GM21526 (cell line): ENCODE measurements at regions not wholly inside any gene's neighbourhood (a gene's known extent, or its start where the extent isn't known, plus 50 kb on each side); places are given as distances from the start of the nearest gene placed in this dataset.

ENCODE experiments used
- ATAC-seq: cut with Tn5 transposase; IDR thresholded peaks from one replicate; pipeline ENCODE4 v1.9.1; 2021; ENCODE audit warnings: moderate library complexity; ENCODE audit not compliant: unreplicated experiment, low FRiP score

- ATAC-seq: no peak
Observed at GRCh38 chr3:41120460-41120859, 78.8 kb upstream of the CTNNB1 start.

- no peak for ATAC-seq
Observed at GRCh38 chr3:41125258-41125657, 74.0 kb upstream of the CTNNB1 start.

DNA sequence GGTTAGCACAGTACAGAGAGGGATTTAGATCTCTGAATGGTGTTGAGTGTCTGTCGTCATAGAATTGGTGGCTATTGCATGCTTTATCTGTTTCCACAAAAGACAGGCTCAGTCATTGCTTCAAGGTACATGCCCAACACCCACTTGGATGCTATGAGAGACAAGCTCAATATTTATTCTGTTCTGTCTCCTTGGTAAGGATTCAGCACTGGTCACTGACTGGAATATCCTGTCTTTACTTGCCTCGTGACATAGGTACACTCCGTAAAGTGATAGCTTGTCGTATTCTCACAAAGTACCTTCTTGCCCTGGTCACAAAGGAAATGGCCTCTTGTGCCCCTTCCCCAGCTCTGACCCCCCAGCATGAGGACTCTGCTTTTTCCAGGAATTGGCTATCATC is 72.8 kb upstream of the CTNNB1 start:
- ATAC-seq: no peak

GRCh38 chr3:41126961-41127360 is 72.3 kb upstream of the CTNNB1 start:
- ATAC-seq: no peak

DNA sequence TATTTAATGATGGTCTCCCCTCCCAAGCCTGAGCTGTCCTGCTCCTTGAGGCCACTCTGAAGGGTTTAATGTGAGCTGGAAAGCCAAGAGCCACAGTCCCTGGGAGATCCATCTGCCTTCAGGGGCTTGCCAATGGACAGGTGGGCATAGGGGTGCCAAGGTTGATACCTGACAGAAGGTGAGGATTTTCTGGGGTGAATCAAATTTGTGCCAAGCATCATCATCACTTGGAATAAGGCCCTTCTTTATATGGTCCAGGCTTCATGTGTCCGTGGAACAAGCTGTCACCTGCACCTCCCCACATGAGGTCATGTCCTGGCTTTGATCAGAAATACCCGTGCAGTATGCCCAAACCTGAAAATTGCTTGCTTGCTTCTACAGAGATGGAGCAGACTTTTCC is 71.9 kb upstream of the CTNNB1 start:
- no peak for ATAC-seq

DNA sequence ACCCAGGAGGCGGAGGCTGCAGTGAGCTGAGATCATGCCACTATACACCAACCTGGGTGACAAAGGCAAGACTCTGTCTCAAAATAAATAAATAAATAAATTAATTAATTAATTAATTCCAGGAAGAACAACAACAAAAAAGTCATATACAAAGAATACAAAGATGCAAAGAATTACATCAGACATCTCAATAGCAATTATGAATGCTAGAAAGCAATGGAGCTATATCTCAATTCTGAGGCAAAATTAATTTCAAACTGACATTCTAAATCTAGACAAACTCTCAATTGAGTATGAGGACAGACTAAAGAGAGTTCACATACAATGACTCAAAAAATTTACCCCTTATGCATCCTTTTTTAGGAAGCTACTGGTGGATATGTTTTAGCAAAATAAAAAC is 69.6 kb upstream of the CTNNB1 start:
- ATAC-seq: no peak

GRCh38 chr3:41131224-41131623 is 68.1 kb upstream of the CTNNB1 start:
- no peak for ATAC-seq

GRCh38 chr3:41137686-41138111 is 61.6 kb upstream of the CTNNB1 start:
- no peak for ATAC-seq

DNA sequence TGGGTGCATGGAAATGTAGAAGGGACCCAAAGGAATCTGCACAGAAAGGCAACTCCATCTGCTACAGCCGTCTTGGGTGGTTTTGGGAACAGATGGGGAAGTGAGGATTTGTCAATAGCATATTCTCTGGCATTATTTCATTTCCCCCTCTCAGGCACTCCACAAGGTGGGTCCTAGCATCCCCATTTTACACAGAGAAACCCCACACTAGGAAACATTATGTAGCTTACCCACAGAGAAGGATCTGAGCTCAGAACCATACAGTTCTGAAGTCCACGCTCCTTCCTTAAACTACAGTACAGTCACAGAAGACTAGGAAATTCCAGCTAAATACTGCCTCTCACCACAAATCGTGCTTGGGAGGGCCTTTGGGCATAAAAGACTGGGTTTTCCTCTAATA is 61.2 kb upstream of the CTNNB1 start:
- ATAC-seq: no peak

DNA sequence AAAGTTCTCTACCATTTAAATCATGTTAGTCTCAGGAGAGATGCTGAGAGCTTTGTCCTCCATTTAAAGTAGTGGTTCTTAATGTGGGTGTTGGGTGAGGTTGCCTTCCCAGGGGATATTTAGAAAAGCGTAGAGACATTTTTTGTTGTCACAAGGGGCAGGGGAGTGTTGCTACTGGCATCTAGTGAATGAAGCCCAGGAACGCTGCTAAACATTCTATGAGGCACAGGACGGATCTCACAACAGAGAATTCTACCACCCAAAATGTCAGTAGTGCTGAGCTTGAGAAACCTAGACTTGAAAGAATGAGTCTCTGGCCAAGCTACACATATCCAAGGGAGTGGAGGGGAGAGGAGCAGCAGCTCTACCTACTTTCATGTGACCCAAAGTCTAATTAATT is 60.7 kb upstream of the CTNNB1 start:
- ATAC-seq: no peak

DNA sequence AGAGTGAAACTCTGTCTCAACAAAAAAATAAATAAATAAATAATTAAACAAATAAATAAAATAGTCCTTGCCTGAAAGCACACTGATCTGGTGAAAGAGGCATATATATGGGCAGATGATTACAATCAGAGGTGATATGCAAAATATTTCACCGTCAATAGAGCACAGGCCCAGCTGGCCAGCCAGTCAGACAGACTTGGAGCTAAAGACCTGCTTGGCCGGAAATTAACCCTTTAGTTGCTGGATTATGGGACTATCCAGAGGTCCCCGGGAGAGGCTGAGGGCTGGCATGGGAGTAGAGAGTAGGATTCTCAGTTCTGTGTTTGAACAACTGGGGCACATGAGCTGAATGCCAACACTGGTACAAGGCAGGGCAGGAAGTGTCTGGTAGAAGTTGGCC is 59.1 kb upstream of the CTNNB1 start:
- no peak for ATAC-seq

DNA sequence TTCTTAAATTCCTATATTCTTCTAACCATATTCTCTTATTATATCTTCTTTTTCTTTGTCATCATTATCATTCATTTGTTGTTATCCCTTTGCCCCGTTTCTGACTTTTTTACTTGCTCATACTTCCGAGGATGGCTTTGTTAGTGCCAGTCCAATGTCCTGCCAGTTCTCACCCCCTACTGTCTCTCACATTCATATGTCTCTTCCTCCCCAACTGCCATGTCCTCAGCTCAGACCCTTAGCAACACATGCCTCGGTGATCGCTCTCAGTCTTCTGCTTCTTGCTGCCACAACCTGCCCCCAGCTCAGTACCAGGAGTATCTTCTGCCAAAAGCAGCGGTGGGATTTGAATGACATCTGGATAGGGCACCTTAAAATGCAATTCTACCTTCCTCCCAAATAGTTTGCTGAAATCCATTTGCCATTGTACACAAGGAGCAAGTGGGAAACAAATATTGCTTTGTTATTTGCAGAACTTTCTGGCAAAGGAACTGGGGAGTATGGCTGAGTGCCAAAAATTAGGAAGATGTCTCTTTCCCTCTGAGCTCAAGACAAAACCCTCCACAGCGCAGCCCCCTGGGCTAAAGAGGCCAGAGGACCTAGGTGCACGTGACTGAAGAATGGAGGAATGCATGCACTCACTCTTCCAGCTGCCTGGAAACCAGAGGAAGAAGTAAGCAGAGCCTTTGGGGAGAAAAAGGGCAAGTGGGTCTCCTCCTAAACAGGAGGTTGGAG is 57.7 kb upstream of the CTNNB1 start:
- ATAC-seq: no peak

- no peak for ATAC-seq
Observed at GRCh38 chr3:41143421-41144031, 55.8 kb upstream of the CTNNB1 start.

DNA sequence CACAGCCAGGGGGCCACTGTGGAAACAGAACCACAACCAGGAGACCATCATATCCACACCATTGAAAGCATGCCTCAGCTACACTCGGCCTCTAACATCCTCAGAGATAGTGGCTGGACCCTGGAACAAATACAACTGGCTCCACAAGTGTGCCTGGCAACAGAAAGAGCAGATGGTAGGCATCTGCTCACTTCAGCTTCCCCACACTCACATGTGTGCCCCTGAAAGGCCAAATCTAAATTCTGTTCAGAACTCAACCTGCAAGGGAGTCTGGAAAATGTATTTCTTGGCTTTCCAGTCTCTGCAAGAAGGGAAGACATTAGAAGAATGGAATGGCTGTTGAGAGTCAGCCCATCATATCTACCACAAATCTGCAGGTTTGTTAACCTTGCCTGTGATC is 54.7 kb upstream of the CTNNB1 start:
- ATAC-seq: no peak

GRCh38 chr3:41148478-41148877 is 50.8 kb upstream of the CTNNB1 start:
- ATAC-seq: no peak

DNA sequence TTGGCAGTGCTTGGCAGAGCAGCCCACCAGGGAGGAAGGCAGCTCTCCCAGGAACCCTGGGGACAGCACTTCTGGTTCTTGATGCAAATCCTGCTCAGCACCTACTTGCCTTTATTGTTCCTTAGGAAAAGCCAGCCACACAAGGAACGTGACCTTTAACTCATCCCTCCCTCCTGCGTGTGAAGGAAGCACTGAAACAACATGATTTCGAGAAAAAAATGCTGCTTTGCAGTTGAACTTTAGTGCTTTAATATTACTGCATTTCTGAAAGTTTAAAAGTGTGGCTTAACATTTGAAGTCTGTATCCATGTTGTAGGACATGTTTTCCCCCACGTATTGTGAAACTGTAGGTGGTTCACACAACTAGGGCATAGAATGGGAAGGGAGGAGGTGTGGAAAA is 50.4 kb upstream of the CTNNB1 start:
- ATAC-seq: no peak
